Activated naive CD8-positive, alpha-beta T cell (primary cell): ENCODE measurements at regions not wholly inside any gene's neighbourhood (a gene's known extent, or its start where the extent isn't known, plus 50 kb on each side); places are given as distances from the start of the nearest gene placed in this dataset.
A peak's percentile ranks its signal among the peaks of the same experiment; 100 is the strongest.

Experiments
- H3K27ac Mint-ChIP-seq: one replicate; pipeline ENCODE4 v1.8.0; 2021; ENCODE audit warnings: mixed read lengths
- H3K27me3 Mint-ChIP-seq: one replicate; pipeline ENCODE4 v1.8.0; 2021; ENCODE audit warnings: mixed read lengths
- H3K36me3 Mint-ChIP-seq: one replicate; pipeline ENCODE4 v1.8.0; 2021; ENCODE audit warnings: mixed read lengths
- H3K4me1 Mint-ChIP-seq: one replicate; pipeline ENCODE4 v1.8.0; 2021; ENCODE audit warnings: low read depth, mixed read lengths
- H3K4me3 Mint-ChIP-seq: one replicate; pipeline ENCODE4 v1.8.0; 2021; ENCODE audit warnings: mild to moderate bottlenecking, mixed read lengths
- H3K9me3 Mint-ChIP-seq: one replicate; pipeline ENCODE4 v1.8.0; 2021; ENCODE audit warnings: low read depth, mixed read lengths

DNA sequence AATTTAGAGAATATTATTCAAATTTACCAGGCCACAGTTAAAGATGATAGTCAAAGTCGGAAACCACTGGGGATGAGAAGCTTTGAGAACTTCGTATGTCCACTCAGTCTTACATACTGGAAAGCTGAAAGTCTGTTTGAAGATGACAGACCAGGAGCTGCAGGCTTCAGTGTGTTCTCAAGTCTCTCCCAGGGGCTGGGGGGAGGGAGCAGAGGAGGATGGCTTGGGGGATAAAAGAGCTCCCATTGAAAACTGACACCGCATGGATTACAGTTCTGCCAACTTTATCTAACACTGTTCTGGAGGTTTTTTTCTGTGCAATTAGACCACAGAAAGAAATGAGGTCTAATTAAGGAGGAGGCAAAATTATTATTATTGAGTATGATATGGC is 170.5 kb upstream of the ALKAL2 start:
- Mint-ChIP-seq H3K4me3 (no peak overlapping the region), H3K4me1 (peaks cover 37% of the 10 kb centered on the region), H3K9me3 (no peaks in the 10 kb centered on the region), H3K36me3 (no peaks in the 10 kb centered on the region), H3K27me3 (peaks cover 31% of the 10 kb centered on the region), H3K27ac (no peak overlapping the region)

DNA sequence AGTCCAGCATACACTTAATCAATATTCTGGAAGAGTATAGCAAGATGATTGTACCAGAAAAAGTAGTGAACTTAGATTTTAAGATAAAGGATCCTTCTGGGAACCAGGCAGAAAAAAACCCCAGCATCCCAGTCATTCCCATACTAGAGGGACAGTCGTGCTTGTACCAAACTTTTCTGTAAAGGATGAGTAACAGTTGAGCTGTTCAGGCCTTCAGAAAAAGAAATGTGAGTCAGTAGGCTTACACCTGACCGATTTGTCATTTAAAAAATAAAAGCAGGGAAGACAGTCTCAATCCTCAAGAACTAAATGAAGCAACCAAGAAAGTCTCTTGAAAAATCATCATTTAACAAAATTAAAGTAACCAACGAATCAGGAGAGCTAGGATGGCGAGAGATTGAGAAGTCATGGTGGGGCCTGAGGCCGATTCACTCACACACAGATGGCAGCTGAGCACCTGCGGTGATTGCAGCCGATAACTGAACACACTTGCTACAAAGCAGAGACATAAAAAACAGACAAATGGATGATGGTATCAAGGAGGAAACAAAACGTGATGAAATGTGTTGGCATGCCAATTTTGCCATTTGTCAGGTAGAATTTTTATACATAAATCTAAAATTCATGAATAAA is 170.0 kb upstream of the ALKAL2 start:
- Mint-ChIP-seq H3K9me3 (no peaks in the 10 kb centered on the region), H3K4me1 (peaks cover 37% of the 10 kb centered on the region), H3K27ac (no peak overlapping the region), H3K4me3 (no peak overlapping the region), H3K36me3 (no peaks in the 10 kb centered on the region), H3K27me3 (peaks cover 34% of the 10 kb centered on the region)

DNA sequence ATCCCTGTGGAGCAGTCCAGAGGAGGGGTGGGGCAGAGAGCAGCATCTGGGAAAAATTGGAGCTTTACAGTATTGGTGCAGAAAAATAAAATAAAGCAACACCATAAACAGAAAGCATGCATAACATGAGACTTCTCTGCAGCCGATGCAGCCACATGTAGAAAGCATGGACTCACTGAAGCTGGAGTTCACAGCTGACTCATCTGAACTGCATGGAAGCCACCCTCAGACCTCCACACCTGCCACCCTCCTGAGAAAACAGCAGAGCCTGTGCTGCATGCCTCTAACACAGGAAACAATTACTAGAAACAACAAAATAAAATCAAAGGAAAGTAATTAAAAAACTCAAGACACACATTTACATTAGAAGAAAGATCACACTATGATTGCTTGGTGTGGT is 169.4 kb upstream of the ALKAL2 start:
- peaks cover 34% of the 10 kb centered on the region for H3K27me3 Mint-ChIP-seq
- H3K4me1 Mint-ChIP-seq: peaks cover 35% of the 10 kb centered on the region
- H3K9me3 Mint-ChIP-seq: no peaks in the 10 kb centered on the region
- no peak overlapping the region for H3K27ac Mint-ChIP-seq
- H3K36me3 Mint-ChIP-seq: no peaks in the 10 kb centered on the region
- H3K4me3 Mint-ChIP-seq: no peak overlapping the region

DNA sequence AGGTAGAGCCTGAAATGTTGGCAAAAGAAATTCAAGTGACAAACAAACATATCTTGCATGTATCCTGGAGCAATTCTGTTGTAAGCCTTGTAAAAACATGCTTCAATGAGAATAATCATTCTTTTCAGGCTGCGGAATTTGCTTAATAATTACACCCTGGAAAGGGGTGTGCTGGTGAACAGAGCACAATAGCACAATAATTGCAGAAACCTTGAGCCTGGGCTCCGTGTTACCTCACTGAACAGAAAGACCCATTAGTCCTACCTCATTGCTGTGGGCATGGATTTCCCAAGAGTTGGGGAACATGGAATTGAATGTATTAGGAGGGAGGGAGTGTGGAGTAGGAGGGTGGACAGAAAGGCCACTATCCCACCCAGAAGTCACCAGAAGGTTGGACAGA is 168.0 kb upstream of the ALKAL2 start:
- Mint-ChIP-seq H3K9me3 (no peaks in the 10 kb centered on the region), H3K27me3 (peaks cover 31% of the 10 kb centered on the region), H3K4me3 (no peak overlapping the region), H3K36me3 (no peaks in the 10 kb centered on the region), H3K4me1 (peaks cover 28% of the 10 kb centered on the region), H3K27ac (no peak overlapping the region)

DNA sequence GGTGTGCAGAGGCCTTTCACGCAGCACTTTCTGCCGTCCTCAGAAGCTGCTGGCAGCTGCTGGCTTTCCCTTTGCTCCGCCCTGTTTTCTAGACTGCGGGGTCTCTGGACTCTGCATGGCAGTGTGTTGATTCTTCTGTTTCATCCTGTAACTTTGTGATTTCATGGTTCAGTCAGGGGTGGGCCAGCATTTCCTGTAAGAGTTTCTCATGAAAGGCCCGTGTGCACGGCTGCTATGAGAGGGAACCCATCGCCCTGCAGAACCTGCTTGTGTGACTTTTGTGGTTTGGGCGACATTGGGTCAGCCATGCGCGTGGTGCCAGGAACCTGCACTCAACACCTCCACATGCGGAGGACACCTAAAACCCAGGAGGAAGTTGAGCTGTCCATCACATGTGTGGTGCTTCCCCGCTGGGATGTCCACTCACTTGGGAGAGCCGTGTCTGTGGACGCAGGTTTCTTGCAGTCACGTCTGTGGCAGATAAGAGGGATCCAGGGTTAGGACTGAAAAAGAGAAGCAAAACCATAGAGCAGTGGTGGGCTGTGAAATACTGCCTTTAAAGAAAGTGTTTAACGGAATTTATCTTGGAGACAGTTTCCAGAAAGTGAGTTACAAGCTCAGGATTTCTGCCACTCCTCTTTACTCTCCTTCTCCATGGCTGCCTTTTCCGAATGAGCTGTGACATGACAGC is 167.3 kb upstream of the ALKAL2 start:
- no peaks in the 10 kb centered on the region for H3K9me3 Mint-ChIP-seq
- no peak overlapping the region for H3K27ac Mint-ChIP-seq
- peaks cover 20% of the 10 kb centered on the region for H3K4me1 Mint-ChIP-seq
- H3K27me3 Mint-ChIP-seq: peaks cover 27% of the 10 kb centered on the region
- H3K4me3 Mint-ChIP-seq: no peak overlapping the region
- no peaks in the 10 kb centered on the region for H3K36me3 Mint-ChIP-seq

DNA sequence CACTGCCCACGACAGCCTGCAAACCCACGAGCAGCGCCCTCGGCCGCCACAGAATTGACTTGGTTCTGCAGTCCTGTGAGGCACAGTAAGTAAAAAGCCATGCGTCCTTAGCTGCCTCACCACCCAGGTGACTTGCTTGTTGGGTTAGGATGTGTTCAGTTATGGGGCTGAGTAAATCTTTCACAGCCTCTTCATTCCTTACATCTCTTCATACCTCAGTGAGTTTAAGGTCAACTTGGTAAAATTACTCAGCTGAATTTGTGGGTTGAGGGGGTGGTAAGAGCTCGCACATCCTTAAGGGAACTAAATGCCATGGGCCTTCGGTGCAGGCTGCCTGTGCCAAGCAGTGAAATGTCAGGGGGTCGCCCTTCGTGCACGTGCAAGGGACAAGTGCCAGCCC is 165.2 kb upstream of the ALKAL2 start:
- H3K27me3 Mint-ChIP-seq: peaks cover 13% of the 10 kb centered on the region
- H3K9me3 Mint-ChIP-seq: no peaks in the 10 kb centered on the region
- no peaks in the 10 kb centered on the region for H3K36me3 Mint-ChIP-seq
- no peak overlapping the region for H3K27ac Mint-ChIP-seq
- H3K4me3 Mint-ChIP-seq: no peak overlapping the region
- peaks cover 12% of the 10 kb centered on the region for H3K4me1 Mint-ChIP-seq

DNA sequence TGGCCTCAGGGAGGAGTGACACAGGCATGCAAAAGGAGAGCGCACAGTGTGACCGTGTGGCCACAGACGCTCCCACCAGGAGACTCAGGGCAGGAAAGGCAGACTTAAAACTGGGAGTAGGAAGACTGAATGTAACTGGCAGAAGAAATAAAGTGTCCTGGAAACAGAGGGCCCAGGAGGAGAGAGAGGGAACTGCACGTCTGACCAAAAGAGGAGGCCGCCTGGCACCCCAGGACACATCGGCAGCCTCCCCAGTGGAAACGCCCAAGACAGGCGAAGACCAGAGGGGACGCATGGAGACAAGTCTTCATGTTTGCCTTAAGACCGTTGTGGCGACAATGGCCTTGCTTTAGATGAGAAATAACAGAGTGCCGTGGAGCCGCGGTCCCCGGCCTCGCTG is 163.6 kb upstream of the ALKAL2 start:
- Mint-ChIP-seq H3K4me1 (peaks cover 12% of the 10 kb centered on the region), H3K4me3 (no peak overlapping the region), H3K36me3 (no peaks in the 10 kb centered on the region), H3K9me3 (no peaks in the 10 kb centered on the region), H3K27ac (no peak overlapping the region), H3K27me3 (peaks cover 6% of the 10 kb centered on the region)

DNA sequence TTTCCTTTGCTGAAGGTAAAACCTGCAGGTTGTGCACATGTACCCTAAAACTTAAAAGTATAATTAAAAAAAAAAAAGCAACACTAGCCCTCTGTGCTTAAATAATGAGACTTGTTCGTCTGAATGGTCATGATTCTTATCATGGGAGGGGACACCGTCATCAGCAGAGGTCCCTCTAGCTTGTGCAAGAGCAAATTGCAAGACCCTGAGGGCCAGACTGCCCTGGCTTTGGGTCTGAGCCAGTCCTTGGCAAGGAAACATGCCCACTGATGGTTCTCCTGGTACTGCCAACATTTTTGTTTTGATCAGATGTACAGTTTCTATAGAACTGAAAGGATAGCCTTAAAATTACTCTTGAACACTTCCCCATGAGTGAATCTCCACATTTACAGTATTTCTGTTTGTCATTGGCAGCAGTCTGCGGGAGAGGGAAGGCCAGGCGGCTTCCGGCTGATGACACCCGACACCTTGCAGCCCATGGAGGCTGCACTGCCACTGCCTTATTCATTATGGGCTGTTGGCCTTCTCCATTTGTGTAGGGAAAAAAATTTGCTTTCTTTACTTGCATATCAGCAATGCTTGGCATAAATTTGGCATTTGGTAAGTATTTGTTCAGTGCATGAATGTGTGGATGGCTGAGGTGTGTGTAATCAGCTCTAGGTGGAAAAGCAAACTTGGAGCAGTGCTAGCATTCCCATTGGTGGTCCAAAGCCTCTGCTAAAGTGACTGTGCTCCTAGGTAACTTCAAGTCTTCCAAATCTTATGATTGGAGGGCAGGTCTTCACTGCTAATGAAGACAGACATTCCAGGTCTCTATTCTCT is 161.6 kb upstream of the ALKAL2 start:
- H3K27ac Mint-ChIP-seq: no peak overlapping the region
- H3K4me3 Mint-ChIP-seq: no peak overlapping the region
- no peaks in the 10 kb centered on the region for H3K36me3 Mint-ChIP-seq
- peaks cover 9% of the 10 kb centered on the region for H3K4me1 Mint-ChIP-seq
- H3K27me3 Mint-ChIP-seq: peaks cover 6% of the 10 kb centered on the region
- no peaks in the 10 kb centered on the region for H3K9me3 Mint-ChIP-seq

DNA sequence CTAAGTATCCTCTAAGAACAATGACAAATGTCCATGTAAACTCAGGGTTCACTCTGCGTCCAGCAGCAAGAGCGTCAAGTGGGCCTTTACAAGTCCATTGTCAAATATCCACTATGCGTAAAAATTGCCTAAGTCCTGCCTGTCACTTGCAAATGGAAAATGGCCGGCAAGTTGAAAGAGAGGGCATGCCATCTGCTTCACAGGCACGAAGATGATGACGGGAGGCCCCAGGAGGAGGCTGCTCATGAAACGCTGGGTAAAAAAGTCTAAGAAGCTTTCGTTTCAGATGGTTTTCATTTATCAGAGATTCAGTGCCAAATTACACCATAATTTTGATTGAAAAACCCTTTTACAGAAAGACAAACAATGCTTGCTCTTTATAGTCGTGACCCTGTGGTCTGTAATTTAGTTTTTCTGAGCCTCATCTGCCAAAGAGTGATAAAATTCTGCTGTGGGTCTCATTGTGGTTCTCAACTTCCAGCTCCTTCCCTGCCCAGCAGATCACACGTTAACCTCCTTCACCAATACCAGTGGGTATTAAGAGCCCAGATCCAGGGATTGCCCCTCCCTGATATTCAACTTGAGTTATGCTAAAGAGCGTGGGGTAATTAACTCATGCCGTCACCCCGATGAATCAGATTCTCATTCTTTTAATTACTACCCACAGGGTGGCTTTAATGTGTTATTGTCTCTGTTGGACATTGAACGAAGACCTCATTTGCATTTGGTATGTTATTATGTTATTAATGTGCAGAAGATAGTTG is 160.2 kb upstream of the ALKAL2 start:
- no peaks in the 10 kb centered on the region for H3K9me3 Mint-ChIP-seq
- H3K4me1 Mint-ChIP-seq: peaks cover 4% of the 10 kb centered on the region
- no peak overlapping the region for H3K4me3 Mint-ChIP-seq
- no peak overlapping the region for H3K27ac Mint-ChIP-seq
- no peaks in the 10 kb centered on the region for H3K27me3 Mint-ChIP-seq
- no peaks in the 10 kb centered on the region for H3K36me3 Mint-ChIP-seq

DNA sequence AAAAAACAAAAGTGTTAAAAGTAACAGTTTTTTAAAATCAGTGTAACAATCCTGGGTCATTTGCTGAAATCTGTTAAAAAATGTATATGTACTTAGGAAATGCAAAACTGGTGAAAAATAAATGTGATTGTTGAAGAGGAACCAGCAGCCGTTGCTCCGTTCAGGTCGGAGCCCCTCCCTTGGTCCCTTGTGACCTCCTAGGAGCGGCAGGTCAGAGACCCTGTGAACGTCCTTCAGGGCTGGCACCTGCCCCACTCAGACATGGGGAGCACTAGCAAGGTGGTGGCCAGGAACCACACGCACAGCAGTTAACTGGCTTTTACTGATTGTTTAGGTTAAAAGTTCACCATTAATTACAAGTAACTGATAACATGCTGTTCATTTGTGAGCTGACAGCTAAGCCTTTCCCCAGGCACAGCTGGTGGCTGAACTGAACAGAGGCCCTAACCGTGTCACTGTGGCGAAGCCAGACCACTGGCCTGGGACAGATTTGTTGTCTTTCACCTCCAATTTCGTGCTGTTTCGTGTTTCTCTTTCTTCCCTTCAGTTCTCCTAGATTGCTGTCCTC is 159.2 kb upstream of the ALKAL2 start:
- H3K27me3 Mint-ChIP-seq: no peaks in the 10 kb centered on the region
- no peak overlapping the region for H3K27ac Mint-ChIP-seq
- H3K9me3 Mint-ChIP-seq: no peaks in the 10 kb centered on the region
- H3K4me1 Mint-ChIP-seq: peaks cover 4% of the 10 kb centered on the region
- H3K4me3 Mint-ChIP-seq: no peak overlapping the region
- H3K36me3 Mint-ChIP-seq: no peaks in the 10 kb centered on the region

DNA sequence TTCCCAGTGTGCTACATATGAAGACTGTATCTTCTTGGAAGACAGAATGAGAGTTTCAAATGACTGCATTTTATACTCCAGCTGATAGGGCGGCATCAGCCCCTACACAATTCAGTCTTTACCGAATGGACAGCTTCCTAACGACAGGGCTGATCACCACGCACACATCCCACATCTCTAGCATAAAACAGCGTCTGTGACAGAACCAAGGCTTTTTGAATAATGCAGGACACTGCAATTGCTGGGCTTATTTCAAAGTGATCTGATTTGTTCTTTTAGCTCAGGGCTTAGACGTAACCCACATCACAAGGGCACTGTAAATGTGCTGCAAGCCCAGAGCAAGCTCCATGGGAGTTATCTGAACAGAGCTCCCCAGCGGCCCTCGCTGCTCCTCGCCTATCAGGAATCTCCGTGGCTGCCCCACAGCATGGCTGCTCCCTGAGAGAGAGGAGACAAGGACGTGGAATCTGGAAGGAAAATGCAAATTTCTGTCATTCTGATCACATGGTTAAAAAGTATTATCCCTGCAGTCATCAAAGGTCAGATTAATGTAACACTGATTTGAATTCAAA is 158.5 kb upstream of the ALKAL2 start:
- H3K36me3 Mint-ChIP-seq: no peaks in the 10 kb centered on the region

DNA sequence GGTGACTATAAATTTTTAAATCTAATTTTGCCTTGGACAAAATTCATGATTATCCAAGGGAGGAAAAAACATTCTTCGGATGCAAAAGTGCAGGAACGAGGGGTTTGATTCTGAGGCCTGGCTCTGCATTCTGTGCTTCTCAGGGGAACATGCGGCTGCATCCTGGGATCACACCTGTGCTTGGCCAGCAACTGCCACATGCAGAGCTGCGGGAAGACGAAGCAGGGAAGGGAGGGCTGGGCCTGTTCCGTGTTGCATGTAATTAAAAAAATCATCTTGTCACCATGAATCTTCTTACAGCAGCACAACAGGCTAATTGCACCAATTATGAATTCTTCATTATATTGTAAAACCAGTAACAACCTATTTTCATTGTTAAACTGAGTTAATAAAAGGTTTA is 158.0 kb upstream of the ALKAL2 start:
- Mint-ChIP-seq H3K27me3 (no peaks in the 10 kb centered on the region), H3K27ac (no peak overlapping the region), H3K36me3 (no peaks in the 10 kb centered on the region), H3K4me3 (no peak overlapping the region), H3K9me3 (no peaks in the 10 kb centered on the region), H3K4me1 (peaks cover 4% of the 10 kb centered on the region)

More for the DNA sequence above, 158.5 kb upstream of the ALKAL2 start:
- Mint-ChIP-seq H3K4me1 (peaks cover 4% of the 10 kb centered on the region), H3K27me3 (no peaks in the 10 kb centered on the region), H3K27ac (no peak overlapping the region), H3K4me3 (no peak overlapping the region), H3K9me3 (no peaks in the 10 kb centered on the region)

DNA sequence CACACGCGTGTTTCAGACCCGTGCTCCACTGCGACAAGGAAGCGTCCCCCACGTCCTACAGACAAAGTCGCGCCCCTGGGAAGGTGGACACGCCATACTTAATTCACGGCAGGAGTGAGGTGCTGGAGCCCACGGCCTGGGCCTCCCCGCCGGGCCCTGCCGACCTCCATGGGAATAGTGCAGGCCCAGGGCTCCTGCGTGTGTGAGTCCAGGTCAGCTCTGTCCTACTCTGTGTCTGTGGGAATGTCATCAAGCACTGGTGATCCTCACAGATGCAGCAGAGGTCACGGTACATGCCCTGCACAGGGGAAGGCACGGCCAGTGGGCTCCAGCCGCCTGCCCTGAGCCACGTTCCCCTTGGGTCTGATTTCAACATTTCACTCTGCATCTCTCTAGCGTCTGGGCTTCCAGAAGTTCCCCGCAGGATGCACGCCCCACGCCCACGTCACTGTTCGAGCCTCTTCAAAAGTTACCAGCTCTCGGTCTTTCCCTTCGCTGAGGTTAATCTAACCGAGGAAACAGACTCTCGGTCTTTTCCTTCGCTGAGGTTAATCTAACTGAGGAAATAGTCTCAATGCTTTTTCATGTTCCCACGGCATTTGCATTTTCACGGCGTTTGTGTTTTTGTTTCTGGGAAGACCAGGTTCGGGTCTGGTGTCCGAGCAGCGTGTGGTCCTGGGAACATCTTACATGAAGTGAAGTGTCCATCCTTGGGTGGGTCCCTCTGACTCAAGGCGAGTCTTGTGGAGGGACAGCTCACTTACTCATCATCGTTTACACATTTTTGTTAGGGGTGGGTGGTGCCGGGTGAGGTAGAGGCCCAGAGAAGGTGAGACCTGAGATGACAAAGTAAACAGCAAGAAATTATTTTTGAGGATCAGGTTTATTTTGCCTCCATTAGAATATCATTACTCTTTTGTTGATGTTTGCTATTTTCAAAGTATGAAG is 157.3 kb upstream of the ALKAL2 start:
- H3K4me3 Mint-ChIP-seq: peak overlapping the region; percentile 18

More for the DNA sequence above, 157.3 kb upstream of the ALKAL2 start:
- Mint-ChIP-seq H3K36me3 (no peaks in the 10 kb centered on the region), H3K27me3 (no peaks in the 10 kb centered on the region), H3K4me1 (peaks cover 4% of the 10 kb centered on the region), H3K9me3 (no peaks in the 10 kb centered on the region), H3K27ac (no peak overlapping the region)
